Lower leg skin (tissue), 4 donors: ENCODE measurements at regions not wholly inside any gene's neighbourhood (a gene's known extent, or its start where the extent isn't known, plus 50 kb on each side); places are given as distances from the start of the nearest gene placed in this dataset.

Experiments used
- DNase-seq, 2 donors: peaks; one replicate each; pipeline ENCODE4 v3.0.0-alpha.2; 2019; ENCODE audit warnings: low spot score in 2 of 2
- H3K4me3 ChIP-seq: fragments of 200-600 bp; sonication (generic); 2 replicates; pipeline ENCODE4 v1.5.1; 2017; ENCODE audit warnings: mild to moderate bottlenecking, low read depth; ENCODE audit not compliant: poor library complexity, severe bottlenecking
- POLR2A ChIP-seq, 2 donors: fragments of 450-650 bp; IDR thresholded peaks; one replicate each; pipeline ENCODE4 v1.6.1; 2016 to 2017; ENCODE audit warnings: antibody characterized with exemption in 2 of 2, mild to moderate bottlenecking in 1 of 2, moderate library complexity in 1 of 2
- WGBS, 2 donors: methylation state at CpG; one replicate each; pipeline ENCODE4 v1.1.5; 2018; 5-methylcytosine and 5-hydroxymethylcytosine counted together
- intact Hi-C: fragments of 100-400 bp; cut with DNase I; formaldehyde crosslinking; loops from one replicate; pipeline ENCODE4 v1.15.0; 2023; ENCODE audit warnings: low total_unique reads
- TF ChIP-seq, protein P1 (sequence below), 3 donors: fragments of 450-650 bp; IDR thresholded peaks; one replicate each; pipeline ENCODE4 v1.5.1; 2016; ENCODE audit warnings: antibody characterized with exemption in 3 of 3, mild to moderate bottlenecking in 3 of 3, moderate library complexity in 2 of 3

- TF ChIP-seq, protein P1, sequence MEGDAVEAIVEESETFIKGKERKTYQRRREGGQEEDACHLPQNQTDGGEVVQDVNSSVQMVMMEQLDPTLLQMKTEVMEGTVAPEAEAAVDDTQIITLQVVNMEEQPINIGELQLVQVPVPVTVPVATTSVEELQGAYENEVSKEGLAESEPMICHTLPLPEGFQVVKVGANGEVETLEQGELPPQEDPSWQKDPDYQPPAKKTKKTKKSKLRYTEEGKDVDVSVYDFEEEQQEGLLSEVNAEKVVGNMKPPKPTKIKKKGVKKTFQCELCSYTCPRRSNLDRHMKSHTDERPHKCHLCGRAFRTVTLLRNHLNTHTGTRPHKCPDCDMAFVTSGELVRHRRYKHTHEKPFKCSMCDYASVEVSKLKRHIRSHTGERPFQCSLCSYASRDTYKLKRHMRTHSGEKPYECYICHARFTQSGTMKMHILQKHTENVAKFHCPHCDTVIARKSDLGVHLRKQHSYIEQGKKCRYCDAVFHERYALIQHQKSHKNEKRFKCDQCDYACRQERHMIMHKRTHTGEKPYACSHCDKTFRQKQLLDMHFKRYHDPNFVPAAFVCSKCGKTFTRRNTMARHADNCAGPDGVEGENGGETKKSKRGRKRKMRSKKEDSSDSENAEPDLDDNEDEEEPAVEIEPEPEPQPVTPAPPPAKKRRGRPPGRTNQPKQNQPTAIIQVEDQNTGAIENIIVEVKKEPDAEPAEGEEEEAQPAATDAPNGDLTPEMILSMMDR (IDR thresholded peaks at IDR 0.05), result no peak
- TF ChIP-seq POLR2A (IDR thresholded peaks at IDR 0.05), result no peak
- no peak for DNase-seq
- intact Hi-C loops, result no loop called here
- no peak overlapping the region for H3K4me3 ChIP-seq
These were observed 1207.2 kb downstream of the SLITRK1 start for GRCh38 chr13:82675024-82675423.

DNA sequence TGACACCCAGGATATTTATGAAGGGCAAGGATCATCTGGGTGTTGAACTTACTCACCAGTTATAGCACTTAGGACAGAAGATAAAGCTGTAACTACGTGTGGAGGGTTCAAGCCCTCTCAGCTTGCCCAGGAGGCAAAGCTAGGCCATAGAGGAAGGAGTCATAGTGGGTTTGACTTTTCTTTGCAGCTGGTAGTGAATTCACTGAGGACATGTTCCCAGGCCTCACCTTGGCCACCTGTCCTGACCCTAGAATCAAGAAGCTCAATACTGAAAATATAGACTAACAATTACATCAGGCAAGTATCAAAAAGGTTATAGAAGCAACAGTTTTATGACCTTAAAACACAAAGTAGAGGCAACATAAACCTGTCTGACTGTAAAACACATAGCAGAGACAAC lies 1207.7 kb downstream of the SLITRK1 start:
- no peak for DNase-seq
- intact Hi-C loops, result no loop called here
- WGBS, 2 donors, result 76 to 77% methylated on average over 1 of the region's 1 CpG
- no peak overlapping the region for H3K4me3 ChIP-seq
- TF ChIP-seq POLR2A (IDR thresholded peaks at IDR 0.05), result no peak
- TF ChIP-seq, protein P1 (IDR thresholded peaks at IDR 0.05), result no peak

DNA sequence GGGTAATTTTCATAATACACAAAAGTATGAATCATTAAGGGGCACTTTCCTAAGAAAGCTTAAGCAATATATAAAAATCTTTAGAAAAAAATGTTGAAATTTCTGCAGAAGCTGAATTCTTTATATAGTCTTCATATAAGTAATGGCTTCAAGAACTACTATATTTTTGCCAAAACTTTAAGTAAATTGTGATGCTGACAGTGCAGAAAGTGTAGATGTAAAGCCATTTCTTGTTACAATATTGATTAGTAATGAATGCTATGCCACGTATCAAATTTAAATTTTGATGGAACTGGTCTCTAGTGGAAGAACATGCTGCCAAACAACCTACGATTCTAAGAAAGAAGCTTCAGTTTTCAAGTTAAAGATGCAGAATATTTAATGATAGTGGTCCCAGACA lies 1210.0 kb downstream of the SLITRK1 start:
- TF ChIP-seq, protein P1 (IDR thresholded peaks at IDR 0.05), result no peak
- TF ChIP-seq POLR2A (IDR thresholded peaks at IDR 0.05), result no peak
- intact Hi-C loops, result no loop called here
- H3K4me3 ChIP-seq, result no peak overlapping the region
- 84 to 85% methylated on average over 2 of the region's 2 CpGs for WGBS, 2 donors
- no peak for DNase-seq

DNA sequence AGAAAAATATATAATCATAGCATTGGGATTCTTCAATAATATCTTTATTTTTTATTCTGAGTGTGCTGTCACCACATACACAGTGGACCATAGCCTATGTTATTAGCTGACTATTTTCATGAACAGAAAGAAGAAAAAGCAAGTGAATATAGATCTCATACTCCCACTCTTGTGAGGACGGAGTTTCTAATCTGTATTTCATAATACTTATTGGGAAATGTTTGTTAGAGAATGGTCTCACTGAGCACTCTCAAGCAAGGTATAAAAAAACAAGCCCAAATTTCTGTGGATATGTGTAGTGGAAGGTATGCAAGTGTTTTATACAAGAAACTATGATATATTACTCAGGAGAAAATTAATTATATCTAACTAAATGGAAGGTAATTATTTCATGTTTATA lies 1218.1 kb downstream of the SLITRK1 start:
- intact Hi-C loops, result no loop called here
- 67 to 72% methylated on average over 1 of the region's 1 CpG for WGBS, 2 donors

DNA sequence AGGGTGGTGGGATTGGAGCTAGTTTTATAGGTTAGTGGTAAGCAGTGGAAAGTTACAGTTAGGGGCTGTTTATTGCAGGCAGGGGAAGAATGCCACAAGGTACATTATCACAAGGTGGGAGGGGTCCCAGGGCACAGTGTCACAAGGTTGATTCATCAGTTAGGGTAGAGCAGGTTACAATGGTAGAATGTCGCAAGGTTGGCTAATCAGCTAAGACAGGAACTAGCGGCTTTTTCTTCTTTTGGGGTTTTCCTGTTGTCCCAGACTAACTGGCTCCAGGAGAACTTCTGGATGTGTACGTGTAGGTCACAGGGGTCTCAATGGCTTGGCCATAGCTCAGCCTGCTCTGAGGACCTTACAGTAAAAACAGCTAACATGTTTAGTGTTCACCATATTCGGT lies 1221.1 kb downstream of the SLITRK1 start:
- intact Hi-C loops, result no loop called here
- H3K4me3 ChIP-seq, result no peak overlapping the region
- WGBS, 2 donors, result 89 to 93% methylated on average over 4 of the region's 4 CpGs
- DNase-seq, result no peak
- TF ChIP-seq POLR2A (IDR thresholded peaks at IDR 0.05), result no peak
- TF ChIP-seq, protein P1 (IDR thresholded peaks at IDR 0.05), result no peak

More for the DNA sequence above, 1218.1 kb downstream of the SLITRK1 start:
- TF ChIP-seq, protein P1 (IDR thresholded peaks at IDR 0.05), result no peak
- no peak for TF ChIP-seq POLR2A (IDR thresholded peaks at IDR 0.05)
- no peak for DNase-seq
- no peak overlapping the region for H3K4me3 ChIP-seq

DNA sequence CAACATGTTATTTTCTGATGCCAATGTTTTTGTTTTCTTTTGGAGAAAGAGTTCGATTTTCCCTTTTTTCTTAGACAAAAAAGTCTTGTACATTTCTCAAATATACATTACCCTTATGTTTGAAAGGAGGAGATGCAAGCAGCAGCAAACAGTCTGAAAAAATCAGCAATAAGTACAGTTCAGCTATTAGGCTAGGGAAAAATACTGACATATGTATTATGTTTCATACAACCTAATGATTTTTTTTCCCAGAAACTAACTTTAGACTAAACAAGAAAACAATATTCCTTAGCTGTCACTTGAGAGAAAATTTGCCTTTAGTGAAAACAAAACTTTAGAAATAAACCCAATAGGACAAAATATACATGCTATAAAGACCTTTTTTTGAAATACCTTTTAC lies 1223.5 kb downstream of the SLITRK1 start:
- H3K4me3 ChIP-seq, result no peak overlapping the region
- intact Hi-C loops, result no loop called here
- TF ChIP-seq, protein P1 (IDR thresholded peaks at IDR 0.05), result no peak
- TF ChIP-seq POLR2A (IDR thresholded peaks at IDR 0.05), result no peak
- 48 to 71% methylated on average over 1 of the region's 1 CpG for WGBS, 2 donors
- no peak for DNase-seq
